Loucy (cell line): ENCODE measurements at regions not wholly inside any gene's neighbourhood (a gene's known extent, or its start where the extent isn't known, plus 50 kb on each side); places are given as distances from the start of the nearest gene placed in this dataset.

ENCODE experiments used
- H2AFZ ChIP-seq: fragments of 200-600 bp; sonication (generic); 2 replicates; pipeline ENCODE4 v1.6.0; 2016; ENCODE audit warnings: antibody characterized with exemption, mild to moderate bottlenecking, low read length, moderate library complexity
- H3F3A ChIP-seq: fragments of 200-600 bp; 2 replicates; pipeline ENCODE4 v1.6.0; 2016; ENCODE audit warnings: antibody characterized with exemption, low read depth, mild to moderate bottlenecking
- H3K27me3 ChIP-seq: fragments of 200-600 bp; sonication (generic); 2 replicates; pipeline ENCODE4 v1.6.1; 2014; ENCODE audit warnings: low read length, mild to moderate bottlenecking; ENCODE audit not compliant: insufficient read depth, poor library complexity, severe bottlenecking
- H3K36me3 ChIP-seq: fragments of 200-600 bp; sonication (generic); 2 replicates; pipeline ENCODE4 v1.6.1; 2016; ENCODE audit warnings: low read length; ENCODE audit not compliant: insufficient read depth
- H3K4me1 ChIP-seq: fragments of 200-600 bp; sonication (generic); 2 replicates; pipeline ENCODE4 v1.5.1; 2014; ENCODE audit warnings: low read length, mild to moderate bottlenecking; ENCODE audit not compliant: insufficient read depth, poor library complexity, severe bottlenecking
- H3K4me2 ChIP-seq: fragments of 200-600 bp; sonication (generic); 2 replicates; pipeline ENCODE4 v1.6.0; 2014; ENCODE audit warnings: antibody characterized with exemption, low read length, low read depth, mild to moderate bottlenecking; ENCODE audit not compliant: poor library complexity, severe bottlenecking
- H3K4me3 ChIP-seq: fragments of 200-600 bp; sonication (generic); 2 replicates; pipeline ENCODE4 v1.5.1; 2014; ENCODE audit warnings: low read length, mild to moderate bottlenecking, mixed read lengths; ENCODE audit not compliant: poor library complexity, severe bottlenecking
- H3K79me2 ChIP-seq: fragments of 200-600 bp; sonication (generic); 2 replicates; pipeline ENCODE4 v1.6.1; 2014; ENCODE audit warnings: low read length; ENCODE audit not compliant: insufficient read depth
- H3K9ac ChIP-seq: fragments of 200-600 bp; sonication (generic); 2 replicates; pipeline ENCODE4 v1.6.0; 2014; ENCODE audit warnings: mild to moderate bottlenecking, low read depth, low read length, moderate library complexity; ENCODE audit not compliant: poor library complexity, severe bottlenecking
- H3K9me2 ChIP-seq: fragments of 200-600 bp; sonication (generic); replicated peaks from 2 replicates; pipeline ENCODE4 v1.6.1; 2016; ENCODE audit warnings: low read depth, low read length, mixed read lengths
- H3K9me3 ChIP-seq: fragments of 200-600 bp; sonication (generic); 2 replicates; pipeline ENCODE4 v1.6.1; 2014; ENCODE audit warnings: mild to moderate bottlenecking, antibody characterized with exemption, low read length, low read depth; ENCODE audit not compliant: insufficient read depth
- H4K20me1 ChIP-seq: fragments of 200-600 bp; sonication (generic); 2 replicates; pipeline ENCODE4 v1.6.0; 2014; ENCODE audit warnings: antibody characterized with exemption, low read length, mild to moderate bottlenecking; ENCODE audit not compliant: insufficient read depth, poor library complexity, severe bottlenecking
- EZH2phosphoT487 ChIP-seq: fragments of 200-600 bp; IDR thresholded peaks from 2 replicates; pipeline ENCODE4 v1.6.1; 2018; ENCODE audit warnings: antibody characterized with exemption, mild to moderate bottlenecking, moderate library complexity, borderline replicate concordance
- TF ChIP-seq, protein P1 (sequence below): fragments of 200-600 bp; sonication (generic); conservative IDR thresholded peaks from 2 replicates; pipeline ENCODE4 v1.5.1; 2014; ENCODE audit warnings: mild to moderate bottlenecking, antibody characterized with exemption, low read length

DNA sequence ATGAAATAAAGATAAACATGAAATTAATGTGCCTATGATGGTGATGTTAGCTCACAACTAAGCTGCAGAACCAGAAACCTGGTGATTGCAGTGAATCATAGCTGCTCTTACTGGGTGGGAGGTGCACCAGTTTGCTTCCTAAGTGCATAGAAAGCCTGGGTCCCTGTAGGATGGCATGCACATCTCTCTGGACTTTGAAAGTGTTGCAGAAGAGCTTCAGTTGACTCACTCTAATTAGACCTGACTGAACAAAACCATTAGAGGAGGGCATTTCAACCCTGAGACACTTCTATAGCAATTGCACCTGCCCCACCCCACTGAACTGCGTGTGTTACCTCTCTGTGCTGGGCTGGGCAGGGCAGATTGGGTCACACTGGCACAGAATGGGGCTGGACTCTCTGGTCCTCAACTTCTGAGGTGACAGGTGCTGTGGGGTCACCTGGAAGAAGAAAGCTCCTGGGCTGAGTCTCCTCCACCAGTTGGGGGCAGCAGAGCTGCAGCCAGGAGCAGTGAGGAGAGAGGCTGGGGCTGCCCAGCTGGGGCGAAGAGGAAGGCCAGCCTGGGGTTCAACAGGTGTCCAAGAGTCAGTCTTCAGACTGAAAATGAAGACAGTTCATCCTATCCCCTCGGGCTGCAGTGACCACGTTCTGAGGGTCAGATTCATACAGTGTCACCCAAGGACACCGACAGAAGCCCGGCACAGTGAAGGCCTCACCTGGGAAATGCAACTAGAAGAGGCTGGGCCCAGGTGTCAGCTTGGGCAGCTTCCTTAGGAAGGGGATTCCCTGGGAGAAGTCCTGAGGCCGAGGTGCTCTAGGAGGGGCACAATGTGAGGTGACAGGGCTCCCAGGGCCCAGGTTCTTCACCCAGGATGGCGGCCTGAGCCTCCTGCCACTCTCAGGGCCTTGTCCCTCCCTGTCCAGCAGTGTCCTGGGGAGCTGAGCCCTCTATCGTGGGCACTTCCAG is 58.1 kb downstream of the GGTLC2 start:
- TF ChIP-seq EZH2phosphoT487 = no peak
- TF ChIP-seq, protein P1, sequence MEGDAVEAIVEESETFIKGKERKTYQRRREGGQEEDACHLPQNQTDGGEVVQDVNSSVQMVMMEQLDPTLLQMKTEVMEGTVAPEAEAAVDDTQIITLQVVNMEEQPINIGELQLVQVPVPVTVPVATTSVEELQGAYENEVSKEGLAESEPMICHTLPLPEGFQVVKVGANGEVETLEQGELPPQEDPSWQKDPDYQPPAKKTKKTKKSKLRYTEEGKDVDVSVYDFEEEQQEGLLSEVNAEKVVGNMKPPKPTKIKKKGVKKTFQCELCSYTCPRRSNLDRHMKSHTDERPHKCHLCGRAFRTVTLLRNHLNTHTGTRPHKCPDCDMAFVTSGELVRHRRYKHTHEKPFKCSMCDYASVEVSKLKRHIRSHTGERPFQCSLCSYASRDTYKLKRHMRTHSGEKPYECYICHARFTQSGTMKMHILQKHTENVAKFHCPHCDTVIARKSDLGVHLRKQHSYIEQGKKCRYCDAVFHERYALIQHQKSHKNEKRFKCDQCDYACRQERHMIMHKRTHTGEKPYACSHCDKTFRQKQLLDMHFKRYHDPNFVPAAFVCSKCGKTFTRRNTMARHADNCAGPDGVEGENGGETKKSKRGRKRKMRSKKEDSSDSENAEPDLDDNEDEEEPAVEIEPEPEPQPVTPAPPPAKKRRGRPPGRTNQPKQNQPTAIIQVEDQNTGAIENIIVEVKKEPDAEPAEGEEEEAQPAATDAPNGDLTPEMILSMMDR = peak; percentile 71
- Histone ChIP-seq H3K4me1 (peaks cover 4% of the 10 kb centered on the region), H4K20me1 (no peaks in the 10 kb centered on the region), H3K9me2 (no peaks in the 10 kb centered on the region), H2AFZ (no peak overlapping the region), H3K36me3 (no peaks in the 10 kb centered on the region), H3F3A (no peaks in the 10 kb centered on the region), H3K27me3 (no peaks in the 10 kb centered on the region), H3K4me3 (no peak overlapping the region), H3K9me3 (no peaks in the 10 kb centered on the region), H3K4me2 (no peak overlapping the region), H3K79me2 (no peaks in the 10 kb centered on the region), H3K9ac (no peak overlapping the region)

DNA sequence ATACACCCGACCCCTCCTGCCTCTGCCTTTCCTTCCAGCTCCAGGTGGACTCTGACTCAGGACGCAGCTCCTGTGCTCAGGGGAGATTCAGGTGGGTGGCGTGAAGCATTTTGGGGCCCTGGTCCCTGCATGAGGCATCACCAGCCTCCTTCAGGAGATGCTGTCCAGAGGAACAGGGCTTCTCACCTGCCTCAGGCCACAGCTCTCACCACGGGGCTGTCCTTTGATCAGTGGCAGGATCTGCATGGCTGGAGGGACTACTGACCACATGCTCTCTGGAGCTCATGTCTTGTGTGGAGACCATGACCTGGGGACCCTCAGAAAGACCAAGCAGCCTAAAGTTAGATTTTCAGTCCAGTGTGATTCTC is 58.8 kb downstream of the GGTLC2 start:
- no peaks in the 10 kb centered on the region for H3K9me3 ChIP-seq
- H3F3A ChIP-seq = no peaks in the 10 kb centered on the region
- H3K4me2 ChIP-seq = no peak overlapping the region
- no peak overlapping the region for H3K9ac ChIP-seq
- peaks cover 4% of the 10 kb centered on the region for H3K4me1 ChIP-seq
- TF ChIP-seq EZH2phosphoT487 = no peak
- TF ChIP-seq, protein P1 = no peak
- no peak overlapping the region for H3K4me3 ChIP-seq
- no peaks in the 10 kb centered on the region for H3K27me3 ChIP-seq
- H2AFZ ChIP-seq = no peak overlapping the region
- H3K36me3 ChIP-seq = no peaks in the 10 kb centered on the region
- no peaks in the 10 kb centered on the region for H3K9me2 ChIP-seq
- no peaks in the 10 kb centered on the region for H4K20me1 ChIP-seq
- no peaks in the 10 kb centered on the region for H3K79me2 ChIP-seq

DNA sequence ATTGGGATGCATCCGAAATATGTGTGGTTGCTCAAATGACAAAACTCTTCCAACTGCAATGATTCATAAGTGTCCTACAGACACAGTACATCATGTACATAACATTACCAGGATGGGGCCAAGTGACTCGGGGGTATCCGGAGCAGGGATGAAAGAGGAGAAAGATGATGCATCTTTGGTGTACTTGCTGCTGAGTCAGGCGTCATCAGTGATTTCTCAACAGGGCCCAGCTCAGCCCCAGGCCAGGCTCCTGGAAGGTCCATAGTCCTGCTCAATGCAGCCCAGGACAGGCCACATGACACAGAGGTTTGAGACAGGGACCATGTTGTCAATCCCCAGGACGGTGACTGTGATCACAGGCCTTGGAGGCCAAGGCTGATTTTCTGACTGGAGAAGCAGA is 59.3 kb downstream of the GGTLC2 start:
- H3K9me2 ChIP-seq = no peaks in the 10 kb centered on the region
- H4K20me1 ChIP-seq = no peaks in the 10 kb centered on the region
- no peak for TF ChIP-seq EZH2phosphoT487
- TF ChIP-seq, protein P1 = no peak
- H3K4me3 ChIP-seq = no peak overlapping the region
- no peaks in the 10 kb centered on the region for H3K27me3 ChIP-seq
- H3F3A ChIP-seq = no peaks in the 10 kb centered on the region
- no peak overlapping the region for H3K4me2 ChIP-seq
- H3K36me3 ChIP-seq = no peaks in the 10 kb centered on the region
- H3K9me3 ChIP-seq = no peaks in the 10 kb centered on the region
- H3K79me2 ChIP-seq = no peaks in the 10 kb centered on the region
- no peak overlapping the region for H2AFZ ChIP-seq
- H3K9ac ChIP-seq = no peak overlapping the region
- H3K4me1 ChIP-seq = peaks cover 3% of the 10 kb centered on the region
